ENCODE measurements at regions not wholly inside any gene's neighbourhood (a gene's known extent, or its start where the extent isn't known, plus 50 kb on each side); places are given as distances from the start of the nearest gene placed in this dataset.

- no peak overlapping the region for H3K4me3 ChIP-seq
- no peaks in the 10 kb centered on the region for H3K27me3 ChIP-seq
- H3K27ac ChIP-seq: no peak overlapping the region
- ATAC-seq: no peak
- no peak for TF ChIP-seq EP300 (IDR thresholded peaks at IDR 0.05)
- TF ChIP-seq CTCF (IDR thresholded peaks at IDR 0.05): no peak
- TF ChIP-seq POLR2A (IDR thresholded peaks at IDR 0.05): no peak
- no peak for TF ChIP-seq POLR2AphosphoS5 (IDR thresholded peaks at IDR 0.05)
- no peaks in the 10 kb centered on the region for H3K4me1 ChIP-seq
- H3K9me3 ChIP-seq: peaks cover 0 to 26% (median 0%) of the 10 kb centered on the region in 3 donors
- no peaks in the 10 kb centered on the region for H3K36me3 ChIP-seq
Measured at GRCh38 chr13:63010072-63010658, 1594.5 kb upstream of the PCDH20 start.

DNA sequence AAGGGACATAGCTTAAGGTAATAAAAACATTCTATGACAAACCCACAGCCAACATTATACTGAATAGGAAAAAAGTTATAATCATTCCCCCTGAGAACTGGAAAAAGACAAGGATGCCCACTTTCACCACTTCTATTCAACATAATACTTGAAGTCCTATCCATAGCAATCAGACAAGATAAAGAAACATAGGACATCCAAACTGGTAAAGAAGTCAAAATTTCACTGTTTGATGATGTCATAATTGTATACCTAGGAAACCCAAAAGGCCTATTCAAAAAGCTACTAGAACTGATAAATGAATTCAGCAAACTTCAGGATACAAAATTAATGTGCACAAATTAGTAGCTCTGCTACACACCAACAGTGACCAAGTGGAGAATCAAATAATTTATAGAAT is 1590.0 kb upstream of the PCDH20 start:
- no peak for ATAC-seq
- H3K27me3 ChIP-seq: no peaks in the 10 kb centered on the region
- H3K9me3 ChIP-seq: peaks cover 0 to 40% (median 0%) of the 10 kb centered on the region in 3 donors
- H3K36me3 ChIP-seq: no peaks in the 10 kb centered on the region
- no peak overlapping the region for H3K4me3 ChIP-seq
- H3K27ac ChIP-seq: no peak overlapping the region
- H3K4me1 ChIP-seq: no peaks in the 10 kb centered on the region
- TF ChIP-seq POLR2A (IDR thresholded peaks at IDR 0.05) (no peak), POLR2AphosphoS5 (IDR thresholded peaks at IDR 0.05) (no peak), EP300 (IDR thresholded peaks at IDR 0.05) (no peak), CTCF (IDR thresholded peaks at IDR 0.05) (no peak)

GRCh38 chr13:62997696-62998095 is 1582.0 kb upstream of the PCDH20 start:
- 100% methylated on average over 1 of the region's 1 CpG; no CpG with 5 or more reads in 1 of the 2 donors for WGBS, 2 donors (ENCODE audit: low coverage in 1 of 2)
- TF ChIP-seq CTCF (IDR thresholded peaks at IDR 0.05) (no peak), POLR2AphosphoS5 (IDR thresholded peaks at IDR 0.05) (no peak), POLR2A (IDR thresholded peaks at IDR 0.05) (no peak), EP300 (IDR thresholded peaks at IDR 0.05) (no peak)
- Histone ChIP-seq H3K27me3 (no peaks in the 10 kb centered on the region), H3K27ac (no peak overlapping the region), H3K9me3 (peaks cover 0 to 5% (median 0%) of the 10 kb centered on the region in 3 donors), H3K4me1 (no peaks in the 10 kb centered on the region), H3K4me3 (no peak overlapping the region), H3K36me3 (no peaks in the 10 kb centered on the region)
- no peak for ATAC-seq

DNA sequence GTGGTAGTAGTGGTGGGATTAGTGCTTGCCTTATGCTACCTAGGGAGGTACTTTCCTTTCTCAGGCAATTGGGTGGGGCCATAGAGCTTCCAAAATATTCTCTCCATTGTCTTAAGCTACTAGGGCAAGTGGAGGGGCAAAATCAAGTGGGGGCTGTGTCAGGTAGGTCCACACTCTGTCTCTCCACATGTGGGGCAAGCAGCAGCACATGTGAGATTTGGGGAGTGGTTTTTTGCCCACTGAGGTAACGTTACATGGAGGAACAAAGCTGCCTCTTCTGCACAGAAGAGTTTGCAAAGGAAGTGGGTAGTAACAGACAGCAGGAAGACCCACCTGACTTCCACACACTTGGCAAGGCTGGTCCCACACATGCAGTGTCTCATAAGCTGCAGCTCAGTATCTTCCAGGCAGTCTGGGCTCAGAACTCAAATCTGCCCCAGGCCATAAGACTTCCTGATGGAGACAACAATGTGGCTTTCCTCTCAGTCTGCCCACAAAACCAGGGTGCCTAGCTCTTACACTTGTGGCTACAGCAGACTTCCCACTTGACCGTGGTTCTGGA is 1581.5 kb upstream of the PCDH20 start:
- H3K27ac ChIP-seq: no peak overlapping the region
- peaks cover 0 to 1% (median 0%) of the 10 kb centered on the region in 3 donors for H3K9me3 ChIP-seq
- H3K4me3 ChIP-seq: no peak overlapping the region
- ATAC-seq: no peak
- TF ChIP-seq CTCF (IDR thresholded peaks at IDR 0.05): no peak
- no peak for TF ChIP-seq POLR2AphosphoS5 (IDR thresholded peaks at IDR 0.05)
- no peak for TF ChIP-seq POLR2A (IDR thresholded peaks at IDR 0.05)
- H3K27me3 ChIP-seq: no peaks in the 10 kb centered on the region
- H3K4me1 ChIP-seq: no peaks in the 10 kb centered on the region
- H3K36me3 ChIP-seq: no peaks in the 10 kb centered on the region
- WGBS, 2 donors (ENCODE audit: low coverage in 1 of 2): 50 to 90% methylated on average over 1 to 2 of the region's 2 CpGs

DNA sequence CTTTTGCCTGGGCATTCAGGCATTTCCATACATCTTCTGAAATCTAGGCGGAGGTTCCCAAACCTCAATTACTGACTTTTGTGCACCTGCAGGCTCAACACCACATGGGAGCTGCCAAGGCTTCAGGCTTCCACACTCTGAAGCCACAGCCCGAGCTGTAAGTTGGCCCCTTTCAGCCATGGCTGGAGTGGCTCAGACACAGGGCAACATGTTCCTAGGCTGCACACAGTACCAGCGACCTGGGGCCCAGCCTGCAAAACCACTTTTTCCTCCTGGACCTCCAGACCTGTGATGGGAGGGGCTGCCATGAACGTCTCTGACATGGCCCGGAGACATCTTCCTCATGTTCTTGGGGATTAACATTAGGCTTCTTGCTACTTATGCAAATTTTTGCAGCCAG is 1558.2 kb upstream of the PCDH20 start:
- ATAC-seq: no peak
- Histone ChIP-seq H3K27ac (no peak overlapping the region), H3K4me1 (no peaks in the 10 kb centered on the region), H3K36me3 (no peaks in the 10 kb centered on the region), H3K4me3 (no peak overlapping the region), H3K27me3 (no peaks in the 10 kb centered on the region), H3K9me3 (no peaks in the 10 kb centered on the region)
- whole genome bisulfite sequencing, 2 donors (ENCODE audit: low coverage in 1 of 2): 60 to 80% methylated on average over 1 to 5 of the region's 5 CpGs
- TF ChIP-seq CTCF (IDR thresholded peaks at IDR 0.05) (no peak), POLR2AphosphoS5 (IDR thresholded peaks at IDR 0.05) (no peak), EP300 (IDR thresholded peaks at IDR 0.05) (no peak), POLR2A (IDR thresholded peaks at IDR 0.05) (no peak)

All from gastroesophageal sphincter (tissue), 4 donors.